SK-N-SH (cell line): ENCODE measurements at regions not wholly inside any gene's neighbourhood (a gene's known extent, or its start where the extent isn't known, plus 50 kb on each side); places are given as distances from the start of the nearest gene placed in this dataset.
"Not testable (repeated sequence)": the region's sequence is repeated elsewhere in the genome, so short reads cannot be mapped to it uniquely, and the experiment has no call there.

Experiments used
- CTCF ChIA-PET: fragments of 300-600, 350-600 bp; formaldehyde crosslinking; extraction: SDS; loops from one replicate; lab custom pipeline; 2021; lab: Yijun Ruan, JAX
- POLR2A ChIA-PET: fragments of 350-600 bp; sonication (Branson Sonifier 250); formaldehyde crosslinking; extraction: SDS; loops from one replicate; lab custom pipeline; 2020; ENCODE audit warnings: antibody characterized with exemption, inconsistent platforms; lab: Yijun Ruan, JAX
- DNase-seq: peaks from one replicate; pipeline ENCODE4 v3.0.0; 2012
- H2AFZ ChIP-seq: fragments of 200-600 bp; sonication (generic); 2 replicates; pipeline ENCODE4 v1.8.1; 2016; ENCODE audit warnings: antibody characterized with exemption, mild to moderate bottlenecking, low read depth
- H3F3A ChIP-seq: fragments of 200-600 bp; sonication (generic); replicated peaks from 2 replicates; pipeline ENCODE3; 2016; ENCODE audit warnings: antibody characterized with exemption, mild to moderate bottlenecking; ENCODE audit not compliant: insufficient read depth
- H3K27ac ChIP-seq, 2 experiments: fragments of 200-500 bp in 1 of 2; fragments of 200-600 bp in 1 of 2; sonication (Bioruptor generic) in 1 of 2; sonication (generic), shearing (Covaris generic) in 1 of 2; 2 replicates each; pipeline versions ENCODE4 v1.5.1 to v1.6.1; 2014 to 2016; ENCODE audit warnings: low read depth in 2 of 2, inconsistent platforms in 1 of 2, low read length in 1 of 2, mild to moderate bottlenecking in 1 of 2, mixed read lengths in 1 of 2
- H3K27me3 ChIP-seq: fragments of 200-600 bp; sonication (generic), shearing (Covaris generic); 2 replicates; pipeline ENCODE4 v1.6.1; 2016; ENCODE audit warnings: mixed run types; ENCODE audit not compliant: insufficient read depth
- H3K36me3 ChIP-seq, 2 experiments: fragments of 200-500 bp in 1 of 2; fragments of 200-600 bp in 1 of 2; sonication (Bioruptor generic) in 1 of 2; sonication (generic) in 1 of 2; replicated peaks in 1 of 2; 2 replicates each; pipeline versions ENCODE3 to v1.5.1; 2014 to 2016; ENCODE audit warnings: low read length in 1 of 2, mild to moderate bottlenecking in 1 of 2; ENCODE audit not compliant: insufficient read depth in 2 of 2, control insufficient read depth in 1 of 2
- H3K4me1 ChIP-seq, 2 experiments: fragments of 200-500 bp in 1 of 2; fragments of 200-600 bp in 1 of 2; sonication (Bioruptor generic) in 1 of 2; sonication (generic), shearing (Covaris generic) in 1 of 2; 2 replicates each; pipeline versions ENCODE4 v1.5.1 to v1.6.1; 2014 to 2016; ENCODE audit warnings: low read depth in 1 of 2, low read length in 1 of 2, mixed run types in 1 of 2; ENCODE audit not compliant: insufficient read depth in 2 of 2, control insufficient read depth in 1 of 2
- H3K4me2 ChIP-seq: fragments of 200-600 bp; sonication (generic), shearing (Covaris generic); 2 replicates; pipeline ENCODE4 v1.6.1; 2017; ENCODE audit warnings: mixed run types
- H3K4me3 ChIP-seq, 2 experiments: fragments of 200-500 bp in 1 of 2; fragments of 200-600 bp in 1 of 2; sonication (Bioruptor generic) in 1 of 2; sonication (generic), shearing (Covaris generic) in 1 of 2; 2 replicates each; pipeline versions ENCODE4 v1.5.1 to v1.8.1; 2014 to 2016; ENCODE audit warnings: low read depth in 2 of 2, inconsistent platforms in 1 of 2, low read length in 1 of 2, mild to moderate bottlenecking in 1 of 2, mixed read lengths in 1 of 2, moderate library complexity in 1 of 2
- H3K79me2 ChIP-seq: fragments of 200-600 bp; sonication (generic); 2 replicates; pipeline ENCODE4 v1.8.1; 2017; ENCODE audit warnings: mild to moderate bottlenecking; ENCODE audit not compliant: insufficient read depth
- H3K9ac ChIP-seq: fragments of 200-600 bp; sonication (generic); 2 replicates; pipeline ENCODE4 v1.6.1; 2017; ENCODE audit warnings: mixed run types
- H3K9me2 ChIP-seq: fragments of 200-600 bp; sonication (generic); 2 replicates; pipeline ENCODE4 v1.6.1; 2017; ENCODE audit warnings: mixed run types
- H3K9me3 ChIP-seq: fragments of 200-600 bp; sonication (generic); 2 replicates; pipeline ENCODE4 v1.6.1; 2017; ENCODE audit warnings: mixed run types, mild to moderate bottlenecking, moderate library complexity
- H4K20me1 ChIP-seq: fragments of 200-600 bp; sonication (generic); 2 replicates; pipeline ENCODE4 v1.6.1; 2017; ENCODE audit warnings: mild to moderate bottlenecking, mixed run types; ENCODE audit not compliant: insufficient read depth
- FOSL2 ChIP-seq: IDR thresholded peaks from 2 replicates; pipeline ENCODE4 v1.4.0; 2012; ENCODE audit warnings: low read depth, mild to moderate bottlenecking, moderate library complexity, borderline replicate concordance
- JUND ChIP-seq: IDR thresholded peaks from 2 replicates; pipeline ENCODE4 v1.4.0; 2012
- WGBS: methylation state at CpG from one replicate; pipeline ENCODE4 v1.1.6; 2017; ENCODE audit warnings: low lambda C conversion rate; 5-methylcytosine and 5-hydroxymethylcytosine counted together

GRCh38 chr7:103227787-103228186, 69.4 kb upstream of the PMPCB start:
- H2AFZ ChIP-seq, H3K27ac ChIP-seq, CTCF ChIA-PET, H4K20me1 ChIP-seq, H3K4me2 ChIP-seq, DNase-seq, H3K9me2 ChIP-seq, H3K9ac ChIP-seq, H3K79me2 ChIP-seq, H3K36me3 ChIP-seq, POLR2A ChIA-PET, H3K4me3 ChIP-seq, H3K27me3 ChIP-seq, H3K9me3 ChIP-seq, H3F3A ChIP-seq, H3K4me1 ChIP-seq: not testable (repeated sequence)
- WGBS: 13% methylated on average over 1 of the region's 1 CpG

- H3K9ac ChIP-seq, H3F3A ChIP-seq, H3K79me2 ChIP-seq, POLR2A ChIA-PET, H3K4me1 ChIP-seq, H3K4me3 ChIP-seq, H3K27ac ChIP-seq, H4K20me1 ChIP-seq, H2AFZ ChIP-seq, DNase-seq, H3K27me3 ChIP-seq, H3K9me3 ChIP-seq, H3K36me3 ChIP-seq, CTCF ChIA-PET, H3K4me2 ChIP-seq, H3K9me2 ChIP-seq: not testable (repeated sequence)
- WGBS: 75% methylated on average over 1 of the region's 1 CpG
These were observed 71.4 kb upstream of the PMPCB start for GRCh38 chr7:103225798-103226197.

- H3K27me3 ChIP-seq, CTCF ChIA-PET, H4K20me1 ChIP-seq, H3K9ac ChIP-seq, H2AFZ ChIP-seq, H3K9me2 ChIP-seq, H3K9me3 ChIP-seq, H3K4me3 ChIP-seq, H3K79me2 ChIP-seq, H3F3A ChIP-seq, DNase-seq, H3K4me1 ChIP-seq, POLR2A ChIA-PET, H3K4me2 ChIP-seq, H3K36me3 ChIP-seq, H3K27ac ChIP-seq: not testable (repeated sequence)
- WGBS: 88% methylated on average over 3 of the region's 3 CpGs
These were observed 74.2 kb upstream of the NAPEPLD start for GRCh38 chr7:103223065-103223464.

DNA sequence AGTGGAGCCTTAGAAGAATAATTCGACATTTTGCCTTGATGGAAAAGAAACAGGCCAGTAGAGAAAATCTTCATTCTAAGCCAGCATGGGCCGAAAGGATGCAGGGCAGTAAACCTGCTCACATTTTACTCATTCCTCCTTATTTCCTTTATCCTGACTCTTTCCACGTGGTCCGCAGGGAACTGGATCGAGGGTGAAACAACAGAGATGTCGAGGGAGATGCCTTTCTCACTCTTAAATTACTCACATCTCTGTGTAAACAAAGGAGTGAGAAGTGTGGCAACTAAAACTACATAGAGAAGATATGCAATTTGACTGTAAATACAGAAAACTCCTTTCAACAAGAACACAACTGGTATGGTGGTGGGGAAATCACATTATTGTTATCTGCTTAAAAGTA, 62.1 kb upstream of the NAPEPLD start:
- H3K4me2 ChIP-seq, H3K36me3 ChIP-seq, H4K20me1 ChIP-seq, H3K27me3 ChIP-seq, H3K9me2 ChIP-seq, H3K9ac ChIP-seq, H3K79me2 ChIP-seq, H3F3A ChIP-seq, H3K4me1 ChIP-seq, H3K9me3 ChIP-seq, H3K27ac ChIP-seq, DNase-seq, CTCF ChIA-PET, POLR2A ChIA-PET, H2AFZ ChIP-seq, H3K4me3 ChIP-seq: not testable (repeated sequence)
- WGBS: 75% methylated on average over 6 of the region's 6 CpGs

- POLR2A ChIA-PET, H3K4me2 ChIP-seq, H3K36me3 ChIP-seq, H3K79me2 ChIP-seq, H3K4me1 ChIP-seq, H3K27me3 ChIP-seq, H3K9ac ChIP-seq, H2AFZ ChIP-seq, H3F3A ChIP-seq, H3K9me2 ChIP-seq, H3K9me3 ChIP-seq, H3K4me3 ChIP-seq, H4K20me1 ChIP-seq, CTCF ChIA-PET, H3K27ac ChIP-seq, DNase-seq: not testable (repeated sequence)
- WGBS: 63% methylated on average over 3 of the region's 3 CpGs
- peak; percentile 22; the same call in 1 of the 2 replicates for TF ChIP-seq JUND
- TF ChIP-seq FOSL2: peak; percentile 57
These were observed 50.3 kb upstream of the NAPEPLD start for GRCh38 chr7:103199191-103199590.
